ENCODE measurements at regions not wholly inside any gene's neighbourhood (a gene's known extent, or its start where the extent isn't known, plus 50 kb on each side); places are given as distances from the start of the nearest gene placed in this dataset.

- DNase-seq: no peak
- no peak for TF ChIP-seq CTCF (IDR thresholded peaks at IDR 0.05)
- TF ChIP-seq POLR2A (IDR thresholded peaks at IDR 0.05): no peak
- H3K27ac ChIP-seq: no peak overlapping the region
- no peak overlapping the region for H3K4me3 ChIP-seq
- intact Hi-C loops (cut with DNase I): no loop called here
- H3K27me3 ChIP-seq: no peaks in the 10 kb centered on the region
- H3K4me1 ChIP-seq: no peaks in the 10 kb centered on the region
- 70 to 74% methylated on average over 7 of the region's 7 CpGs for WGBS, 2 donors
- H3K36me3 ChIP-seq: no peaks in the 10 kb centered on the region
- H3K9me3 ChIP-seq: peaks cover 0 to 11% (median 0%) of the 10 kb centered on the region in 3 donors
Observed at GRCh38 chr12:20300457-20300856, 67.9 kb upstream of the PDE3A start.

GRCh38 chr12:20305470-20305869 lies 62.9 kb upstream of the PDE3A start:
- intact Hi-C loops (cut with DNase I): no loop called here
- Histone ChIP-seq H3K4me1 (no peaks in the 10 kb centered on the region), H3K9me3 (peaks cover 0 to 9% (median 4%) of the 10 kb centered on the region in 3 donors), H3K4me3 (no peak overlapping the region), H3K36me3 (no peaks in the 10 kb centered on the region), H3K27ac (no peak overlapping the region), H3K27me3 (no peaks in the 10 kb centered on the region)
- DNase-seq: no peak
- no peak for TF ChIP-seq CTCF (IDR thresholded peaks at IDR 0.05)
- no peak for TF ChIP-seq POLR2A (IDR thresholded peaks at IDR 0.05)
- WGBS, 2 donors: 100% methylated on average over 2 to 3 of the region's 3 CpGs

- H3K9me3 ChIP-seq: peaks cover 0 to 9% (median 4%) of the 10 kb centered on the region in 3 donors
- DNase-seq: no peak
- no peaks in the 10 kb centered on the region for H3K36me3 ChIP-seq
- no peak overlapping the region for H3K27ac ChIP-seq
- no peaks in the 10 kb centered on the region for H3K27me3 ChIP-seq
- TF ChIP-seq POLR2A (IDR thresholded peaks at IDR 0.05): no peak
- TF ChIP-seq CTCF (IDR thresholded peaks at IDR 0.05): no peak
- H3K4me3 ChIP-seq: no peak overlapping the region
- intact Hi-C loops (cut with DNase I): no loop called here
- 72 to 74% methylated on average over 4 of the region's 4 CpGs for WGBS, 2 donors
- H3K4me1 ChIP-seq: no peaks in the 10 kb centered on the region
Observed at GRCh38 chr12:20309504-20310148, 58.7 kb upstream of the PDE3A start.

- intact Hi-C loops (cut with DNase I): no loop called here
- Histone ChIP-seq H3K4me3 (no peak overlapping the region), H3K4me1 (no peaks in the 10 kb centered on the region), H3K27ac (no peak overlapping the region), H3K9me3 (no peaks in the 10 kb centered on the region), H3K27me3 (no peaks in the 10 kb centered on the region), H3K36me3 (no peaks in the 10 kb centered on the region)
- 79 to 80% methylated on average over 2 of the region's 2 CpGs for WGBS, 2 donors
- DNase-seq: no peak
- no peak for TF ChIP-seq CTCF (IDR thresholded peaks at IDR 0.05)
- TF ChIP-seq POLR2A (IDR thresholded peaks at IDR 0.05): no peak
Observed at GRCh38 chr12:20314328-20314727, 54.0 kb upstream of the PDE3A start.

GRCh38 chr12:20317554-20317953 lies 50.8 kb upstream of the PDE3A start:
- H3K4me3 ChIP-seq: no peak overlapping the region
- no peaks in the 10 kb centered on the region for H3K4me1 ChIP-seq
- 89 to 92% methylated on average over 4 of the region's 4 CpGs for WGBS, 2 donors
- H3K36me3 ChIP-seq: no peaks in the 10 kb centered on the region
- no peaks in the 10 kb centered on the region for H3K9me3 ChIP-seq
- intact Hi-C loops (cut with DNase I): no loop called here
- H3K27me3 ChIP-seq: no peaks in the 10 kb centered on the region
- no peak for DNase-seq
- no peak overlapping the region for H3K27ac ChIP-seq
- TF ChIP-seq CTCF (IDR thresholded peaks at IDR 0.05): no peak
- no peak for TF ChIP-seq POLR2A (IDR thresholded peaks at IDR 0.05)

Small RNAs in the stretch of these regions (small RNA-seq; reads per million reads assigned to genes)
- gene RNU1-146P: 0 reads per million in 4 donors
